HAP-1 (cell line): ENCODE measurements at regions not wholly inside any gene's neighbourhood (a gene's known extent, or its start where the extent isn't known, plus 50 kb on each side); places are given as distances from the start of the nearest gene placed in this dataset.
A peak's percentile ranks its signal among the peaks of the same experiment; 100 is the strongest.

Experiments
- DNase-seq, 2 experiments: peaks; one replicate each; pipeline ENCODE4 v3.0.0-alpha.2; 2016 to 2020; ENCODE audit warnings: low spot score in 2 of 2
- H3K27me3 ChIP-seq: fragments of 250-450 bp; sonication (Bioruptor Pico); 2 replicates; pipeline ENCODE4 v1.5.1; 2020; ENCODE audit warnings: low read depth, mild to moderate bottlenecking, moderate library complexity
- H3K36me3 ChIP-seq: fragments of 250-450 bp; sonication (Bioruptor Pico); replicated peaks from 2 replicates; pipeline ENCODE4 v1.5.1; 2020; ENCODE audit warnings: mild to moderate bottlenecking
- H3K4me1 ChIP-seq: fragments of 250-450 bp; sonication (Bioruptor Pico); 2 replicates; pipeline ENCODE4 v1.5.1; 2020; ENCODE audit warnings: mild to moderate bottlenecking
- H3K4me3 ChIP-seq: fragments of 250-450 bp; sonication (Bioruptor Pico); 2 replicates; pipeline ENCODE4 v1.5.1; 2020; ENCODE audit warnings: mild to moderate bottlenecking, moderate library complexity
- H3K9me3 ChIP-seq: fragments of 250-450 bp; sonication (Bioruptor Pico); 2 replicates; pipeline ENCODE4 v1.5.1; 2020; ENCODE audit warnings: mild to moderate bottlenecking, moderate library complexity
- in situ Hi-C: fragments of 300-500 bp; cut with MboI; formaldehyde crosslinking; loops from 3 replicates; pipeline ENCODE4 v1.14.3; 2020; ENCODE audit warnings: low sequenced_read_pairs, inconsistent platforms, mixed read lengths

DNA sequence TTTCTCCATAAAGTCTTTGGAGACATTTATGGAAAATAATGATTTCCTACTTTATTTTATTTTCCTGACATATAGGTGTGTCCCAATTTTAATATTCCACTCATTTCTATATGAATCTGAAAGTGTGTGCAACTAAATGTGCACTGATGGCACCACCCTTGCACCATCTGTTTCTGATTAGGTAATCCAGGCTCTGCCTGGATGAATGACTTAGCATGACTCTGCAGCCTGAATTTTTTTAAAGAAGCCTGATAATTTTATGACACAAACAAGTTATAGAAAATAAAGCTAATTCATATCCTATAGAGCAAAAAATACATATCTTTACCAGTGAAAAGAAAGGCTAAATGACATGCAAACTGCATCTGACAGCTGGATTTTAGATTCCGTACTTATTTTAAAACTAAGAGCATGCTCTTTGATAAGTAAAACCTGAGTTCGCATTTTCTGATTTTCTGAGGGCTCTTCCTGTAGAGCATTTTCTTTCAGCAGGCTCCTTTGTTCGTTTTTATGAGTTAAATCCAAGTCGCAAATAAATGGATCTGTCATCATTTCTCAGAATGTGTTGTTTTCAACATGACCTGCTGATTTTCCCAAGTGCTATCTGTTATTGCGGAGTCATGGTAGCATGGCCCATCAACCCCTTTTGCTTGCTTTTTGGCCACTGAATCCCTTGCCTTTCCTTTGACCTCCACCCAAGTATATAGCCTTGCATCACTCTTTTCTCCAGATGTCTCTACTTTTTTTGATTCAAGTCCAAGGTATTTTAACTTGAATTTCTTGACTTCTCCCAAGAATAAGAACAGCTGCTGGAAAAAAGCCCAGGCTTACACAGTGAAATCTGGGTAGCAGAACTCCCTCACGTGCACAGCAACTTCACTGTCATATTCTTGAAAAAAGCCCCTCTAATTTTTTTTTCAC, 52.8 kb upstream of the LYPLAL1 start:
- DNase-seq: peak; percentile 31 to 65
- H3K27me3 ChIP-seq: no peaks in the 10 kb centered on the region
- H3K4me3 ChIP-seq: no peak overlapping the region
- H3K9me3 ChIP-seq: no peaks in the 10 kb centered on the region
- H3K36me3 ChIP-seq: no peaks in the 10 kb centered on the region
- in situ Hi-C loops: no loop called here
- peaks cover 9% of the 10 kb centered on the region; the same call in 1 of the 2 replicates for H3K4me1 ChIP-seq

DNA sequence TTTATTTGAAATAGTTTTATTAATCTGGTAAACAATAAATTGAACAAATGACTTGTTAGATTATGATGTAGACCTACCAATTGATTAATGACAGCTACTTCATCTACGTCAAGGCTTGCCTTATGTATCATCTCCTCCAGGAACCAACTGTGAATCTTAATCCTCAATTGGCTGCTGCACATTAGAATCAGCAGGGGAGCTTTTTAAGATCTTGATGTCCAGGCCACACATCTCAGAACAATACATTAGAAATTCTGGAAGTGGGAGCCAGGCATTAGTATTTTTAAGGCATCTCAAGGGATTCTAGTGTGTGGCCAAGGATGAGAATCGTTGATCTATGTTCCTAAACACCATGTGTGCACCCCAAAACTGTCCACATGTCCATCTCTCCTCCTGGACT, 52.0 kb upstream of the LYPLAL1 start:
- H3K27me3 ChIP-seq: no peaks in the 10 kb centered on the region
- no peak overlapping the region for H3K4me3 ChIP-seq
- no peaks in the 10 kb centered on the region for H3K9me3 ChIP-seq
- H3K36me3 ChIP-seq: no peaks in the 10 kb centered on the region
- no peak for DNase-seq
- in situ Hi-C loops: no loop called here
- peaks cover 9% of the 10 kb centered on the region; the same call in 1 of the 2 replicates for H3K4me1 ChIP-seq

DNA sequence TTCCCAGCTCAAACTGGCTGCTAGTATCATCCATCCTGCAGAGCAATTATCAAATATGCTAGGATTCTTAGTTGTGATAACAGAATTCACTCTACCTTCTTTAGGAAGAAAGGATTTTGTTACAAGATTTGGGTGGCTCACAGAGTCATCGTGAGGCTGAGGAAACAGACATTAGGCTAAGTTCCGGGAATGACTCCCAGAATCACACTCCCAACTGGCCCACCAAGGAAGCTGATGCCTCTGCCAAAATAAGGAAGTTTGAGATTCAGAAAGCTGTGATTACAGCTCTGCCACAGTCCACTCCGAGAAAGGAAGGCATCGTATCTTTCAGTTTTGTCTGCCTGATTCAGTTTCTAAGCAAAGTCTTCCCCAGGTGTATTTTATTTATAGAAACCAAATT, 50.6 kb upstream of the LYPLAL1 start:
- DNase-seq: no peak
- Histone ChIP-seq H3K4me3 (no peak overlapping the region), H3K36me3 (no peaks in the 10 kb centered on the region), H3K27me3 (no peaks in the 10 kb centered on the region), H3K4me1 (peaks cover 9% of the 10 kb centered on the region; the same call in 1 of the 2 replicates), H3K9me3 (no peaks in the 10 kb centered on the region)
- in situ Hi-C loops: no loop called here
